ENCODE measurements at regions not wholly inside any gene's neighbourhood (a gene's known extent, or its start where the extent isn't known, plus 50 kb on each side); places are given as distances from the start of the nearest gene placed in this dataset.

- H3K4me1 ChIP-seq (ENCODE audit: low read depth, poor library complexity, severe bottlenecking) = no peaks in the 10 kb centered on the region
- H3K27me3 ChIP-seq (ENCODE audit: insufficient read depth, low read depth) = no peaks in the 10 kb centered on the region
- no peaks in the 10 kb centered on the region for H4K20me1 ChIP-seq (ENCODE audit: insufficient read depth)
- no peaks in the 10 kb centered on the region for H3K36me3 ChIP-seq (ENCODE audit: insufficient read depth)
- no peak overlapping the region for H3K4me3 ChIP-seq (IDR thresholded peaks at IDR 0.05; ENCODE audit: insufficient read depth, low read depth, low read length)
- no peak overlapping the region for H3K4me2 ChIP-seq
- peaks cover 5% of the 10 kb centered on the region; the same call in 1 of the 2 replicates for H3K79me2 ChIP-seq (ENCODE audit: insufficient read depth, low read depth)
- no peak overlapping the region for H3K27ac ChIP-seq
- no peak for TF ChIP-seq CTCF (conservative IDR thresholded peaks at IDR 0.05; ENCODE audit: low read depth, low read length)
- no peak overlapping the region for H3K9ac ChIP-seq
- H2AFZ ChIP-seq (ENCODE audit: low read depth) = no peak overlapping the region
Measured at GRCh38 chr22:46087336-46087690, 63.0 kb upstream of the PPARA start.

GRCh38 chr22:46087816-46088277 is 62.5 kb upstream of the PPARA start:
- Histone ChIP-seq H3K27ac (no peak overlapping the region), H3K36me3 (ENCODE audit: insufficient read depth) (no peaks in the 10 kb centered on the region), H3K79me2 (ENCODE audit: insufficient read depth, low read depth) (peaks cover 5% of the 10 kb centered on the region; the same call in 1 of the 2 replicates), H3K4me3 (IDR thresholded peaks at IDR 0.05; ENCODE audit: insufficient read depth, low read depth, low read length) (no peak overlapping the region), H2AFZ (ENCODE audit: low read depth) (no peak overlapping the region), H3K4me1 (ENCODE audit: low read depth, poor library complexity, severe bottlenecking) (no peaks in the 10 kb centered on the region), H3K27me3 (ENCODE audit: insufficient read depth, low read depth) (no peaks in the 10 kb centered on the region), H4K20me1 (ENCODE audit: insufficient read depth) (no peaks in the 10 kb centered on the region), H3K9ac (no peak overlapping the region), H3K4me2 (no peak overlapping the region)
- no peak for TF ChIP-seq CTCF (conservative IDR thresholded peaks at IDR 0.05; ENCODE audit: low read depth, low read length)

- no peaks in the 10 kb centered on the region for H4K20me1 ChIP-seq (ENCODE audit: insufficient read depth)
- no peak overlapping the region for H3K27ac ChIP-seq
Measured at GRCh38 chr22:46088541-46089311, 61.6 kb upstream of the PPARA start.

GRCh38 chr22:46089426-46090035 is 60.8 kb upstream of the PPARA start:
- Histone ChIP-seq H4K20me1 (ENCODE audit: insufficient read depth) (no peaks in the 10 kb centered on the region), H2AFZ (ENCODE audit: low read depth) (no peak overlapping the region)

More at GRCh38 chr22:46088541-46089311, 61.6 kb upstream of the PPARA start:
- Histone ChIP-seq H3K36me3 (ENCODE audit: insufficient read depth) (no peaks in the 10 kb centered on the region), H2AFZ (ENCODE audit: low read depth) (no peak overlapping the region), H3K4me3 (IDR thresholded peaks at IDR 0.05; ENCODE audit: insufficient read depth, low read depth, low read length) (no peak overlapping the region), H3K27me3 (ENCODE audit: insufficient read depth, low read depth) (no peaks in the 10 kb centered on the region), H3K4me2 (no peak overlapping the region), H3K79me2 (ENCODE audit: insufficient read depth, low read depth) (peaks cover 2% of the 10 kb centered on the region; the same call in 1 of the 2 replicates), H3K4me1 (ENCODE audit: low read depth, poor library complexity, severe bottlenecking) (no peaks in the 10 kb centered on the region), H3K9ac (no peak overlapping the region)
- no peak for TF ChIP-seq CTCF (conservative IDR thresholded peaks at IDR 0.05; ENCODE audit: low read depth, low read length)

More at GRCh38 chr22:46089426-46090035, 60.8 kb upstream of the PPARA start:
- H3K4me3 ChIP-seq (IDR thresholded peaks at IDR 0.05; ENCODE audit: insufficient read depth, low read depth, low read length) = no peak overlapping the region
- no peaks in the 10 kb centered on the region for H3K79me2 ChIP-seq (ENCODE audit: insufficient read depth, low read depth)
- no peak overlapping the region for H3K9ac ChIP-seq
- no peak overlapping the region for H3K4me2 ChIP-seq
- H3K27me3 ChIP-seq (ENCODE audit: insufficient read depth, low read depth) = no peaks in the 10 kb centered on the region
- H3K27ac ChIP-seq = no peak overlapping the region
- TF ChIP-seq CTCF (conservative IDR thresholded peaks at IDR 0.05; ENCODE audit: low read depth, low read length) = no peak
- H3K4me1 ChIP-seq (ENCODE audit: low read depth, poor library complexity, severe bottlenecking) = no peaks in the 10 kb centered on the region
- H3K36me3 ChIP-seq (ENCODE audit: insufficient read depth) = no peaks in the 10 kb centered on the region

Data from KMS-11 (cell line).